GM23248 (cell line): ENCODE measurements at regions not wholly inside any gene's neighbourhood (a gene's known extent, or its start where the extent isn't known, plus 50 kb on each side); places are given as distances from the start of the nearest gene placed in this dataset.

ENCODE experiments used
- DNase-seq: peaks from one replicate; pipeline ENCODE4 v3.0.0-alpha.2; 2015
- H2AFZ ChIP-seq: fragments of 200-600 bp; sonication (generic); 2 replicates; pipeline ENCODE4 v1.6.1; 2016; ENCODE audit warnings: antibody characterized with exemption
- H3F3A ChIP-seq: fragments of 200-600 bp; sonication (generic); 2 replicates; pipeline ENCODE4 v1.6.1; 2016; ENCODE audit warnings: mild to moderate bottlenecking, antibody characterized with exemption, mixed run types; ENCODE audit not compliant: insufficient read depth
- H3K27ac ChIP-seq: fragments of 200-600 bp; sonication (generic); 2 replicates; pipeline ENCODE4 v1.5.1; 2016; ENCODE audit warnings: mild to moderate bottlenecking
- H3K27me3 ChIP-seq: fragments of 200-600 bp; sonication (generic); replicated peaks from 2 replicates; pipeline ENCODE4 v1.6.1; 2016; ENCODE audit warnings: mild to moderate bottlenecking; ENCODE audit not compliant: insufficient read depth
- H3K36me3 ChIP-seq: fragments of 200-600 bp; sonication (generic); 2 replicates; pipeline ENCODE4 v1.6.1; 2016; ENCODE audit warnings: low read depth, mild to moderate bottlenecking
- H3K4me1 ChIP-seq: fragments of 200-600 bp; sonication (generic); 2 replicates; pipeline ENCODE4 v1.6.1; 2016; ENCODE audit warnings: mild to moderate bottlenecking; ENCODE audit not compliant: insufficient read depth
- H3K4me2 ChIP-seq: fragments of 200-600 bp; sonication (generic); one replicate; pipeline ENCODE4 v1.6.1; 2016; ENCODE audit warnings: mild to moderate bottlenecking; ENCODE audit not compliant: unreplicated experiment
- H3K4me3 ChIP-seq: fragments of 200-600 bp; sonication (generic); 2 replicates; pipeline ENCODE4 v1.5.1; 2016; ENCODE audit warnings: mild to moderate bottlenecking
- H3K79me2 ChIP-seq: fragments of 200-600 bp; sonication (generic); 2 replicates; pipeline ENCODE4 v1.6.1; 2016; ENCODE audit warnings: mild to moderate bottlenecking; ENCODE audit not compliant: insufficient read depth
- H3K9ac ChIP-seq: fragments of 200-600 bp; sonication (generic); 2 replicates; pipeline ENCODE4 v1.6.1; 2016; ENCODE audit warnings: mild to moderate bottlenecking
- H3K9me2 ChIP-seq: fragments of 200-600 bp; sonication (generic); 2 replicates; pipeline ENCODE4 v1.6.1; 2016; ENCODE audit warnings: mixed run types, mild to moderate bottlenecking, moderate library complexity; ENCODE audit not compliant: insufficient read depth
- H3K9me3 ChIP-seq: fragments of 200-600 bp; sonication (generic); one replicate; pipeline ENCODE4 v1.6.1; 2017; ENCODE audit warnings: low read depth
- H4K20me1 ChIP-seq: fragments of 200-600 bp; sonication (generic); 2 replicates; pipeline ENCODE4 v1.6.0; 2016; ENCODE audit not compliant: insufficient read depth
- EZH2 ChIP-seq: fragments of 200-600 bp; sonication (generic); IDR thresholded peaks from 2 replicates; pipeline ENCODE4 v1.6.1; 2018; ENCODE audit warnings: antibody characterized with exemption, mild to moderate bottlenecking; ENCODE audit not compliant: insufficient read depth, poor library complexity, severe bottlenecking
- EZH2phosphoT487 ChIP-seq: fragments of 200-600 bp; sonication (generic); IDR thresholded peaks from 2 replicates; pipeline ENCODE4 v1.6.1; 2018; ENCODE audit warnings: antibody characterized with exemption, moderate library complexity, mild to moderate bottlenecking, low read depth; ENCODE audit not compliant: insufficient read depth
- WGBS, 2 experiments: methylation state at CpG; one replicate each; pipeline ENCODE4 v1.1.6; 2015 to 2017; ENCODE audit warnings: low lambda C conversion rate in 2 of 2, low coverage in 1 of 2; ENCODE audit errors: missing lambda C conversion rate in 2 of 2; 5-methylcytosine and 5-hydroxymethylcytosine counted together
- in situ Hi-C: fragments of 300-500 bp; cut with MboI; formaldehyde crosslinking; loops from 2 replicates; pipeline ENCODE4 v1.15.0; 2020

DNA sequence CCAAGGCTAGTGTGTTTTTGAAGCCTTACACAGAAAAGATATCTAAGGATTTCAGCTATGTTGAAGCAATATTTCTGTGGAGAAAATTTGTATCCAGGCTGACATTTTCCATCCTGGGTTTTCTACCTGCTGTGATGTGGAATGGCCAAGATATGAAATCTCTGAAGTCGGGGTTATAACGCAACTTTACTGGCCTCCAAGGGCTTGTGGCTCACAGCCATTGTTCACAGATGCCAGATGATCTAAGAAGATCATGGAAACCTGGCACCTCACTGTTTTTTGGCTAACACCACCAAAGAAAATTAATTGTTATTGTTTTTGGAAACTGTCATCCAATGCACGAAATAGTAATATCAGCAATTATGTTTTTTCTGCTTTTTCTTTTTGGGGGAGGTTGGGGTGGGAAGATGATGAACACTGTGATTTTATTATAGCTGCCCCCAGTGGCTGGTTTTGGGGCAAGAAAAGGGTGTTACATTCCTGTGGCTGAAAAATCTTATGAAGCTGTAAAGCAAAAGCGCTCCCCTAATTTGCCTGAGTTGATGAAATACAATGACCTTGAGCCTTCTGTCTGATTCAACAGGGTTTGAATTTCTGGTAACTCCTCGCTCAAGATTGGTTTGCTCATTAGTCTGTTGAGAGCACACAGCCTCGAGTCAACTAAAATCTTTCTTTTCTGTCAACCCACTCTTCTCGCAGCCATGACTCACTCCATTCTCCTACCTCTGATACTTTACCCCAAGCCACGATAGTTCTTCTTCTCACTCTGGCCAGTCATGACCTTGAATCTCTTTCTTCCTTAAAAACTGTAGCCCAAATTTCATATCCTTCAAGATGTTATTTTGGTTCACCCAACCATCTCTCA, 236.7 kb downstream of the PAX1 start:
- DNase-seq, result no peak
- Histone ChIP-seq H3K4me1 (no peaks in the 10 kb centered on the region), H4K20me1 (no peaks in the 10 kb centered on the region), H3K4me3 (no peak overlapping the region), H3K27ac (no peak overlapping the region), H3K4me2 (no peak overlapping the region), H3F3A (no peaks in the 10 kb centered on the region), H3K9me3 (no peaks in the 10 kb centered on the region), H3K36me3 (no peaks in the 10 kb centered on the region), H3K79me2 (no peaks in the 10 kb centered on the region), H3K9me2 (no peaks in the 10 kb centered on the region), H2AFZ (no peak overlapping the region), H3K9ac (no peak overlapping the region), H3K27me3 (no peaks in the 10 kb centered on the region)
- in situ Hi-C loops, result no loop called here
- 25 to 27% methylated on average over 8 of the region's 8 CpGs for WGBS, 2 experiments
- no peak for TF ChIP-seq EZH2

DNA sequence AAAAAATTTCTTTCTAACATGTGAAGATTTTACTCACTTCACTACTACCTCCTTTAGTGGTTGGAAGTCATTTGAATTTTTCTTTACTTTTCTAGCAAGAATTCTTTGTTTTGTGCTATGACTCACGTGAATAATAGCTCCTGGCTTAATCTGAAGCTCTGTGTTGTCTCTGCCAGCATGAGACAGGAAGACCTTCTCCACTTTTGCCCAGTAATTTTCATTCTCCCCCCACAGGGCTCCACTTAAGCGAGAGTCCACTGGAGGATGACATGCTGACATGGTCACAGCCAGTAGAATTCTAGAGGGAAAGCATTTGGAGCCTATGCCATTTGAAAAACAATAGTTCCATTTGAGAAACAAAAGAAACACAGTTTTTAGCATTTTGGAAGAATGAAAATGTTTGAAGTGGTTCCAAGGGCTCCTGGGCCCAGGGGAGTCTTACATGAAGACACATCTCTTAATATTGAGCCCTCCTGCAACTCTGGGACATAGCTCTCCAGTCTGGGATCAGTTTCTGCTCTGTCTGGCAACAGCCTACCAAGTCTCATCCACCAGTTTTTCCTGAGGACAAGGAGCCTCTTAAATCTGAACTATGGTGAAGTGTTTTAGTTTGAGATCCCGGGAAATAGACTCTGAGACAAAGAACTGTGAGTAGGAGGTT, 231.4 kb downstream of the PAX1 start:
- in situ Hi-C loops, result no loop called here
- Histone ChIP-seq H3K9me3 (no peaks in the 10 kb centered on the region), H3K79me2 (no peaks in the 10 kb centered on the region), H3K27ac (no peak overlapping the region), H3K4me1 (peaks cover 6% of the 10 kb centered on the region; the same call in 1 of the 2 replicates), H3K9me2 (no peaks in the 10 kb centered on the region), H3K36me3 (no peaks in the 10 kb centered on the region), H3K9ac (no peak overlapping the region), H3K4me3 (no peak overlapping the region), H3F3A (no peaks in the 10 kb centered on the region), H2AFZ (no peak overlapping the region), H3K4me2 (no peak overlapping the region), H3K27me3 (no peaks in the 10 kb centered on the region), H4K20me1 (no peaks in the 10 kb centered on the region)
- no peak for TF ChIP-seq EZH2phosphoT487
- TF ChIP-seq EZH2, result no peak
- DNase-seq, result peak; percentile 33
- WGBS, 2 experiments, result 12 to 22% methylated on average over 3 of the region's 3 CpGs

DNA sequence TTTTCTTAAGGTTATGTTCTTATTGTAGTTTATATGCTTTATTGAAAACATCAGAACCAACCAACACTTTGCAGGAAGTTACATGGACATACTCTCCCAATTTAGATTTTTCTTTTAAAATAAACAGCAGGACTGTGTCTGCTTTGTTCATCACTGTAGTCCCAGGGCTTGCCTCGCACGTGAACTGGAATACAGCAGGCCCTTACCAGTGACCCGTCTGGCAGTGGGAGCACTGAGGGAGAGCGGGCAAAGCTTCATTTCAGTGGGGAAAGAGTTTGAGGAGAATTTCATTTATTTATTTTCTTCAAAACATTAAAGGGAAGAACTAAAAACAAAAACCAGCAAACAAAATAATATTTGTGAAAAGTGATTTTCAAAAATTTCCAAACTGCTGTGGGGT, 230.8 kb downstream of the PAX1 start:
- Histone ChIP-seq H3K27me3 (no peaks in the 10 kb centered on the region), H3K4me1 (peaks cover 6% of the 10 kb centered on the region; the same call in 1 of the 2 replicates), H3K9me2 (no peaks in the 10 kb centered on the region), H2AFZ (no peak overlapping the region), H3K36me3 (no peaks in the 10 kb centered on the region), H3K27ac (no peak overlapping the region), H3F3A (no peaks in the 10 kb centered on the region), H4K20me1 (no peaks in the 10 kb centered on the region), H3K79me2 (no peaks in the 10 kb centered on the region), H3K4me2 (no peak overlapping the region), H3K9me3 (no peaks in the 10 kb centered on the region), H3K9ac (no peak overlapping the region), H3K4me3 (no peak overlapping the region)
- in situ Hi-C loops, result no loop called here
- TF ChIP-seq EZH2phosphoT487 (no peak), EZH2 (no peak)
- no peak for DNase-seq
- 39 to 54% methylated on average over 4 of the region's 4 CpGs for WGBS, 2 experiments

DNA sequence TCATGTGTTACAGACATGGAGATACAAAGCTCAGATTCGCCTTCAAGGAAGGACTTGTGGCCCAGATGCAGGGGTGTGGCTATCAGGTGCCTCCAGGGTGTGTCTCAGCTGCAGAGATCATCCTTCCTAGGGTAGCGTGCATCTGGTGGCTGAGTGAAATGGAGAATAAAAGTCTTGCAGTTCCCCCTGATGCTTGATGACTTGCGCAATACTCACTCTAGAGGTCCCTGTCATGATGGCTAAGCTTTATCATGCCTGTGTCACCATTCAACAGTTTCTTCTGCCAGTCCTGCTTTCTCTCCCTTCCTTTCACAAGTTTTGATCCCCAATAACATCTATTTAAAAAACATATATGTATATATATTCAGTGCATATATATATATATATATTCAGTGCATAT, 228.1 kb downstream of the PAX1 start:
- 41 to 43% methylated on average over 3 of the region's 3 CpGs for WGBS, 2 experiments
- H3K4me3 ChIP-seq, result no peak overlapping the region
- H2AFZ ChIP-seq, result no peak overlapping the region

More for the DNA sequence above, 228.1 kb downstream of the PAX1 start:
- TF ChIP-seq EZH2phosphoT487, result no peak
- no peak for TF ChIP-seq EZH2
- Histone ChIP-seq H3K9ac (no peak overlapping the region), H3K9me2 (no peaks in the 10 kb centered on the region), H3F3A (no peaks in the 10 kb centered on the region), H3K9me3 (no peaks in the 10 kb centered on the region), H3K4me1 (peaks cover 6% of the 10 kb centered on the region; the same call in 1 of the 2 replicates), H3K4me2 (no peak overlapping the region), H3K79me2 (no peaks in the 10 kb centered on the region), H3K27ac (no peak overlapping the region), H3K36me3 (no peaks in the 10 kb centered on the region), H3K27me3 (no peaks in the 10 kb centered on the region), H4K20me1 (no peaks in the 10 kb centered on the region)
- in situ Hi-C loops, result no loop called here
- no peak for DNase-seq
